NCI-H2081 (cell line): ENCODE measurements at regions not wholly inside any gene's neighbourhood (a gene's known extent, or its start where the extent isn't known, plus 50 kb on each side); places are given as distances from the start of the nearest gene placed in this dataset.
"Not testable (repeated sequence)": the region's sequence is repeated elsewhere in the genome, so short reads cannot be mapped to it uniquely, and the experiment has no call there.

Source experiments
- DNase-seq, 2 experiments: peaks; one replicate each; lab custom pipeline; 2025; lab: John Stamatoyannopoulos, UW

DNA sequence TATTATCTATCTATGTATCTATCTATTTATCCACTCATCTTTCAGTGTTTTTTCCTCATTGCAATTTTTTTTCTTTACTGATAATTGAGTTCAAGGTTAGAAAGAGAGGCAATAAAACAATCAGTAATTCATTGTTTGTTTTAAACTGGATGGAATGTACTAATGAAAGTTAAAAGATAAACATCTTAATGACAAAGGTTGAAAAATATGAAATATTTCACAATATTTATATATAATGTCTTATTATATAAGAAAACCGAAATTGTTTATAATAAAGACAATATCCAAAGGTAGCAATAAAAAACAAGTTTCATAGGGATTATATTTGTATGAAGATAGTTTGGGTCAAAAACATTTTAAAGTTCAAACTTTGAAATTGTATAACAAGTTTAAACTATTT is 1015.5 kb upstream of the MIR17HG start:
- DNase-seq, result no peak

DNA sequence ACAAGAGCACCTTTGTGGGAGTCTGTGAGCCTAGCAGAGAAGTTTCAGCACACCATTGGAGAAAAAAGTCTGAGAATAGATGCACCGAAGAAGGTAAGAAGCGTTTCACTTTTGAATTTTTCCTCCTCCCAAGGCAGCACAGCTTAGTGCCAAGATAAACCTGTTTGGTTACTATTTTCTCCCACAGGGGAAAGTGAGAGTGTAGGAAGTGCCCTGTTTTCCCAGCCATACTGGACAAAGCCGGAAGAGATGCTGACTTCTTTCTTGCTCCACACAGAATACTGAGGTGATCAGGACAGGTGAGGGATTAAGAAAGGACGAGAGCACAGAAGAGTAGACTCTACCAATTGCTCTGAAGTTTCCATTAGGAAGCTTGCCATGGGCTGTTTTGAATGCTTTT is 1011.0 kb upstream of the MIR17HG start:
- no peak for DNase-seq

DNA sequence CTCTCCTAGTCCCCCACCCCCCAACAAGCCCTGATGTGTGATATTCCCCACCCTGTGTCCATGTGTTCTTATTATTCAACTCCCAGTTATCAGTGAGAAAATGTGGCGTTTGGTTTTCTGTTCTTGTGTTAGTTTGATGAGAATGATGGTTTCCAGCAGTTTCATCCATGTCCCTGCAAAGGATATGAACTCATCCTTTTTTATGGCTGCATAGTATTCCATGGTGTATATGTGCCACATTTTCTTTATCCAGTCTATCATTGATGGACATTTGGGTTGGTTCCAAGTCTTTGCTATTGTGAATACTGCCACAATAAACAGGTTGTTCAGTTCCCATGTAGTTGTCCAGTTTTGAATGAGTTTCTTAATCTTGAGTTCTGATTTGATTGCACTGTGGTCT is 1006.1 kb upstream of the MIR17HG start:
- DNase-seq, result not testable (repeated sequence)

DNA sequence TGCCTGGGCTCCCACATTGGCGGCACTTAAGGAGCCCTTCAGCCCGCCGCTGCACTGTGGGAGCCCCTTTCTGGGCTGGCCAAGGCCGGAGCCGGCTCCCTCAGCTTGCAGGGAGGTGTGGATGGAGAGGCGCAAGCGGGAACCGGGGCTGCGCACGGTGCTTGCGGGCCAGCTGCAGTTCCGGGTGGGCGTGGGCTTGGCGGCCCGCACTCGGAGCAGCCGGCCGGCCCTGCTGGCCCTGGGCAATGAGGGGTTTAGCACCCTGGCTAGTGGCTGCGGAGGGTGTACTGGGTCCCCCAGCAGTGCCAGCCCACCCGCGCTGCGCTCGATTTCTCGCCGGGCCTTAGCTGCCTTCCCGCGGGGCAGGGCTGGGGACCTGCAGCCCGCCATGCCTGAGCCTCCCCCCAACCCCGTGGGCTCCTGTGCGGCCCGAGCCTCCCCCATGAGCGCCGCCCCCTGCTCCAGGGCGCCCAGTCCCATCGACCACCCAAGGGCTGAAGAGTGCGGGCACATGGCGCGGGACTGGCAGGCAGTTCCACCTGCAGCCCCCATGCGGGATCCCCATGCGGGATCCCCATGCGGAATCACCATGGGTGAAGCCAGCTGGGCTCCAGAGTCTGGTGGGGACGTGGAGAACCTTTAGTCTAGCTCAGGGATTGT is 998.9 kb upstream of the MIR17HG start:
- not testable (repeated sequence) for DNase-seq

DNA sequence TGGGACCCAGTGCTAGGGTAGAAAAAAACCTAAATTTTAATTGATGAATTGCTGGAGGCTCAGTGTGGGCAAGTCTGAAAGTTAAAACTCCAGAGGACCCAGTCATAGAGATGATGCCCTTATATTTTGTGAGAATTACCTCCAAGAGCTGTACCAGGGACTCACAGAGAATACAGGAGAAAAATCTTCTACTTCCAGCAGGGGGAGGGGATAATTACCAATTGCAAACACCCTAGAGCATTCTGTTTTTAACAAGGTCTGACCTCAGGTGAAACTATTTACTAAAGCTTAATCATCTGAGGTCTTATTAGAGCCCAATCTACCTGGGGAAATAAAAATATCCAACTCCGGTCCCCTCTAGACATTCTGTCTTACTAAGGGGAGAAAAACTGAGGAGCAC is 994.7 kb upstream of the MIR17HG start:
- DNase-seq, result no peak

DNA sequence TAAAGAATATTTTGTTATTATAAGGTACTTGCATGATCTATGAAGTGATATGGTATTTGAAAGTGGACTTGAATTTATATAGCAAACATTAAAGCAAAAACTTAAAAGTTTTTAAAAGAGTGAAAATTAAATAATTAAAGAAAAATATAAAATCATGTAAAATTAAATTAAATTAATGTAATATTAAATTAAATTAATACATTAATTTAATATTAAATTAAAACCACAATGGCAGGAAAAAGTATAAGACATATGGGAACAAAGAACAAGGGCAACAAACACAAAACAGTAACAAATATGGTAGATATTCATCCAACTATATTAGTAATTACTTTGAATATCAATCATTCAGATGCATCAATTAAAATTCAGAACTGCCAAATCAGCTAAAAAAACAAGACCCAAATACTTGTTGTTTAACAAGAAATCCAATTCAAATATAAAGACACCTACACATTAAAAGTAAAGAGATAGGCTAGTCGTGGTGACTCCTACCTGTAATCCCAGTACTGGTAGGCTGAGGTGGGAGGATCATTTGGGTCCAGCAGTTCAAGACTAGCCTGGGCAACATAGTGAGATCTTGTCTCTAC is 992.2 kb upstream of the MIR17HG start:
- DNase-seq, result no peak

DNA sequence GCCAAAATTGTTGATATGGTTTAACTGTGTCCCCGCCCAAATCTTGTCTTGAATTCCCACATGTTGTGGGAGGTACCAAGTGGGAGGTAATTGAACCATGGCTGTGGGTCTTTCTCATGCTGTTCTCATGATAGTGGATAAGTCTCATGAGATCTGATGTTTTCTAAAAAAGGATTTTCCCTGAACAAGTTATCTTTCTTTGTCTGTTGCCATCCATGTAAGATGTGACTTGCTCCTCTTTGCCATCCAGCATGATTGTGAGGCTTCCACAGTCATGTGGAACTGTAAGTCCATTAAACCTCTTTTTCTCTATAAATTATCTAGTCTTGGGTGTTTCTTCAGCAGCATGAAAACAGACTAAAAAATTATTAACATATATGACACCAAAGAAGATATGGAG is 986.7 kb upstream of the MIR17HG start:
- DNase-seq, result no peak

DNA sequence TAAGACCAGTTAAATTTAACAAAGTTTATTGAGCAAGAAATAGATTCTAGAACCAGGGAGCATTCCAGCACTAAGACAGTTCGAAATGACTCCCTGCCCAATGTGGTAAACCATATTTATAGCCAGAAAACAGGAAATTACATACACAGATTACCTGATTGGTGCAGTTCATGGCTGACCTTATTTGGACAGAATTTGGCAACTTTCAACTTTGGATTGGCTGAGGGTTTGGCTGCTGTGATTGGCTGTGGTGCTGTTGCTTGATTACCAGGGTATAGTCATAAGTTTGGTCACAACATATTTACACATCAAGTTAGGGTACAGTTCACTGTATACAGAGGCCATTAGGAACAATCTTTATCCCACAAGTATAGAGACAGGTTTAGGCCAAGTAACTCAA is 984.8 kb upstream of the MIR17HG start:
- no peak for DNase-seq

DNA sequence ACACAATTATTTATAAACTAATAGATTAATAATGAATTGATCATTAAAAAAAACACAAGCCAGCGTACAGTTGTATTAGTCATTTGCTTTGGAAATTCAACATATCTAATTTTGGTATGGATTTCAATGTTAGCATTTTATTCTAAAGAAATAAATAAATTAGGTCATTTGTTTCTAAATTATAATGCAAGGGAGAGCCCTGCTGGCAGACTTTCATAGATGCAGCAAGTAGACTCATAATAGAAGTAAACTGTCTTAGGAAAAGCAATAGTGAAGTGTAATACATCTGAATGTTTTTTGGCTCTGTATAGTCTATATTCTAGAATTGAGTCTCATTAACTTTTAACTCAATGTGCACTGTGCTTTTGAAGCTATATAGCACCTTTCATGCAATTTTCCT is 982.4 kb upstream of the MIR17HG start:
- no peak for DNase-seq

DNA sequence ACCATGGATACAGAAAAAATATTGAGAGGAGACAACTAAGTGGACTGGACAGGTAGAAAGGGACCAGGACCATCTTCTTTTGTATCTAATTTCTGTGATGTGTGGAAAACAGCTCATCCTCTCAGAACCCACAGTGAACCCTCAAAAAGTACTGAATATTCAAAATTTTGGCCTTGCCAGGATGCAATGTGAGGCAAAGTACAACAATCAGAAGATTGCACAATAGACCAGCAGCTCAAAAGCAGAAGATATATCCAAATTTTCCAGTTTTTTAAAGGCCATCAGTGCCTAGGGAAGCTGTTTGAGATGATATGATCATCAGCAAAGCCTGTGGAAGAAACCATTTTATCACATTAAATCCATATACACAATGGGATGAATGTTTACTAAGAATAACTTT is 973.3 kb upstream of the MIR17HG start:
- no peak for DNase-seq

DNA sequence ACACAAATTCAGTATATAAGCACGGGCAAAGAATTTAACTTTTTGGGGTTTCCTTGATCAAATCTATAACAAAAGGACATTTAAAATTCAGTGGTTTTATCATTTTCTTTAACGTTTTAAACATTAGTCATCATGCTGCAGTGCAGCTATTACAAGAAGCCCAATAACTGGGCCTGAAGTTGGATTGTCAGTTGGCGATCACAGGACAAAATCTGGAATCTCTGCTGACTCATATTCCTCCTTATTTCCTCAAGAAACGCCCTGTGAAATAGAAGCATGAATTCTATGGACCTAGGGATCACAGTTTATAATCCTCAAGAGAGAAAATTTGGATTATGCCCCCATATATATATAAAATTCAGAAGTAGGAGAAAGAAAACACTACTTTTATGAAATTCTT is 971.6 kb upstream of the MIR17HG start:
- no peak for DNase-seq

DNA sequence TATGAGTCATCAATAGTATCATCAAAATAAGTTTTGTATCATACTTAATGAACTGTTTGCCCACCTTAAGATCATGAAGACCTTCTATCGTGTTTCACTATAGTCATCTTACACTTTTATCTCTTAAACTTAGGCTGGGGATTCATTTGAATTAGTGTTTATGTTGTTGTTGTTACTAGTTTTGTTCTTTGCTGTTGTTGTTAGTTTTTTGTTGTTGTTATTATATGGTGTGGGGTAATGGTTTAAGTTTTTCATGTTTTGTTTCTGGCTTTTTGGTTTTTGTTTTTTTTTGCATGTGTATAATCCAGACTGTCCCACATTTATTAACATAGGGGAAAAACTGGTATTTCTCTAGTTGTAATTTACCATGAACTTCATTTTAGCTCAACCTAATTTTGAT is 965.1 kb upstream of the MIR17HG start:
- DNase-seq, result no peak

DNA sequence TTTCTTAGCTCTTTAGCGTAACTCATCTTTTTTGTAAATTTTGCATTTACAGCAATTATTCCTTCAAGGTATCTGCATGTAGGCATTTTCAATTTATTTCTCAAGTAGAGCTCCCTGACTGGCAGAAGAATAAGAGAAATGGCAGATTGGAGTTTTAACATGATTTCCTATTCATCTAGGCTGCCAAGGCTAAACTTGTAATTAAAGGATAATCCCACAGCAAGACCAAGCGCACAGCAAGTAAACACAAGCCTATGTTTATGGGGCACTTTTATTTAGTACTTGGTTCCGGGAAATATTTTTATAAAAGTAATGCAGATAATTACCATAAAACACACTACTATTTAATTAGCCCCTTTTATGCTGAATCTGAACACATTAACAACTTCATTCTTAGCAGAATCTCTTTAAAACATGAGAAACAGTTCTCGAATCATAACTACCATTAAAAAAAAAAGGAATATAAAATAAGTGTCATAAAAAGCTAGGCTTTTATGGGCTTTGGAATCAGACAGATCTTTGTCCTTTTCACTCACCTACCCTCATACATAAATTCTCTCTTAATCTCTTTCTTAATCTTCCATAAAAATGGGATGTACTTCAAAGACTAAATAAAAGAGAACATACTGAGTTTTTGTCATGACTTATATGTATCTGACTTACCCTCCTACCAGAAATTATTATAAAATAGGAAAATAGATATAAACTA is 961.6 kb upstream of the MIR17HG start:
- DNase-seq, result no peak

DNA sequence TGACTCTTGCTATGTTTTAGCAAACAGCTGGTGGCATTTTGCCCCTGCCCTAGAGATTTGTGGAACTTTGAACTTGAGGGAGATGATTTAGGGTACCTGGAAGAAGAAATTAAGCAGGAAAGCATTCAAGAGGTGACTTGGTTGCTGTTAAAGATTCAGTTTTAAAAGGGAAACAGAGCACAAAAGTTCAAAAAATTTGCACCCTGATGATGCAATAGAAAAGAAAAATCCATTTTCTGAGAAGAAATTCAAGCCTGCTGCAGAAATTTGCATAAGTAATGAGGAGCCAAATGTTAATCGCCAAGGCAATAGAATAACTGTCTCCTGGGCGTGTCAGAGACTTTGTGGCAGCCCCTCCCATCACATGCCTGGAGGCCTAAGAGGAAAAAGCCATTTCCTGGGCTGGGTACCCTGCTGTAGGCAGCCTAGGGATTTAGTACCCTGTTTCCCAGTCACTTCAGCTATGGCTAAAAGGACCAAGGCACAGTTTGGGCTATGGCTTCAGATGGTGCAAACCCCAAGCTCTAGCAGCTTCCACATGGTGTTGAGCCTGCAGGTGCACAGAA is 958.5 kb upstream of the MIR17HG start:
- no peak for DNase-seq

DNA sequence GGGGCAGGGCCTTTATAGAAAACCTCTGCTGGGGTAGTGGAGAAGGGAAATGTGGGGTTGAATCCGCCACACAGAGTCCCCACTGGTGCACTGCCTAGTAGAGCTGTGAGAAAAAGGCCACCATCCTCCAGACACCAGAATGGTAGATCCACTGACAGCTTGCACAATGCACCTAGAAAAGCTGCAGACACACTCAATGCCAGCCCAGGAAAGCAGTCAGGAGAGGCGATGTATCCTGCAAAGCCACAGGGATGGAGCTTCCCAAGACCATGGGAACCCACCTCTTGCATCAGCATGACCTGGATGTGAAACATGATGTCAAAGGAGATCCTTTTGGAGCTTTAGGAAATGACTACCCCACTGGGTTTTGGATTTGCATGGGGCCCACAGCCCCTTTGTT is 958.0 kb upstream of the MIR17HG start:
- DNase-seq, result no peak

DNA sequence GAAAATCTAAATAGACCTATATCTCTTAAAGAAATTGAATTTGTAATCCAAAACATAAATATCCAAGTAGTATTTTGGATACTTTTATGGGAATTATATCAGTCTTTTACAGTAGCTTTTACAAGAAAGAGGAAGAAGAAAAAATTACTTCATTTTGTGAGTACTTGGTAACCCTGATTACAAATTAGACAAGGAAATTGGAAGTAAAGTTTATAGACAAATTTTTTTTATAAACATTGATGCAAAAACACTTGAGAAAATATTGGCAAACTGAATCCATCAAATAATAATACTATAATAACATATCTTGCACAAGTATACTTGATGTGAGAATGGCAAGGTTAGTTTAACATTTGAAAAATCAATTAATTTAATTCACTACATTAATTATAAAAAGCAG is 954.1 kb upstream of the MIR17HG start:
- no peak for DNase-seq

DNA sequence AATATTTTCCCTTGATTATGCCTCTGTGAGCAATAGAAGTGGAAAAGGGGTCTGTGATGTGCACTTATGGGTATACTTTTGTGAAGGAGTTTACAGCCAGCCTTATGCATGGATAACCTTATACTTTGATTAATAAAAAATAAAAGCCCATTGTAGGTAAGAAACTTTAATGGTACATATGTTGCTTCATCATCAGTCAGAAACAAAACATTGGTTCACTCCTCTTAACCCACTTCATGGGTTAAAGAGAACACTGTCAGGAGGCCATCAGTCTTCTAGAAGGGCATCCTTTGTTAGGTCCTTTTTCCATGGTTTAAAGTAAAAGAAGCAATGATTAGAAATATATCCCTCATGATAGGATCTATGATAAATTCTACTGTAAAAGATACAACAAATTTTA is 952.1 kb upstream of the MIR17HG start:
- no peak for DNase-seq

DNA sequence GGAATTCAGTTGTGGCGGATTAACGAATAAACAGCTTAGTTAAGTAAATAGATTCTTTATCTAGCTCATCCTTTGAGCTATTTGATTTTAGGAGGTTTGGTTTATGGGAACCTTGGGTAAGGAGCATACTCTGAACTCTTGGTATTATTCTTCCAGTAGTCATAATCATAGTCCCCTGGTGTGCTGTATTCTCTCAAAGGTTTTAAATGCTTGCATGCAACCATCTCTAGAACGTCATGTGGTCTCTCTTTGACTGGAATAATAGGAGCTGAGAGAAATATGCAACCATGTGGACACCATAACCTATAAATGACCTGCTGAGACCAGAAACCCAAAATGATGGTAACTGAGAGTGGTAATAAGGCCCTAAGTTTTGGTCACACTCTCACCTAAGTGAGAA is 951.6 kb upstream of the MIR17HG start:
- DNase-seq, result no peak

DNA sequence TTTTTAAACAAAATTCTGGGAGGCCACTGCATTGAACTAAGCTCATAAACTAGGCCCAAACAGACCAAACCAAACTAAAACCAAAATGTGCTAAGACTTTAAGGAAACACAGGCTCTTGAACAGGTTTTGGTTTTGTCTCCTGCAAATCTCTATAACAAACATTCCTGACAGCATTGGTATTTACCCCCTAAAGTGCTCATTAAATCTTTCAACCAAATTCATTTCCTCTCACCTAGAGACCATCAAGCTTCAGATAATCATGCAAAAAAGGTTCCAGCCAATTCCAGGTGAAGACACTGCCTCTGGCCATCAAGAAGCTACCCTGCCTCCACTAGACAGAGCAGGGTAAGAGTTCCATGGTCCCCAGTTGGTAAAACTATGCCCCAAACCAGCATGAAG is 951.2 kb upstream of the MIR17HG start:
- no peak for DNase-seq

DNA sequence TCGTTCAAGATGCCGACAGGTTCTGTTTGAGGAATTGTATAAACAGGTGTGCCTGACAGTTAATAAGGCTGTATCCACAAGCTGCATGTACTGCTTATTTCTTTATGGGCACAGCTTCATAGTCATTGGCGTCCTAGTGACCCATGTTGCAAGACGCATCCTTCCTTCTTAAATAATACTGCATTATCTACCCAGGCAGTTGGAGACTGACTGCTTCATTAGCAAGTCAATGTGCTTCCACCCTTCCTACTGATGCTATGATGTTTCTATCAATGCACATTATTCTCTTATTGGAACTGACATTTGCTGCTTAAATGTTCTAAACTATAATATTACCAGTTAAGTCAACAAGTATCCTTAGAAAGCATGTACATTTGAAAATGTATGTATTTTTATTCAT is 950.0 kb upstream of the MIR17HG start:
- no peak for DNase-seq

DNA sequence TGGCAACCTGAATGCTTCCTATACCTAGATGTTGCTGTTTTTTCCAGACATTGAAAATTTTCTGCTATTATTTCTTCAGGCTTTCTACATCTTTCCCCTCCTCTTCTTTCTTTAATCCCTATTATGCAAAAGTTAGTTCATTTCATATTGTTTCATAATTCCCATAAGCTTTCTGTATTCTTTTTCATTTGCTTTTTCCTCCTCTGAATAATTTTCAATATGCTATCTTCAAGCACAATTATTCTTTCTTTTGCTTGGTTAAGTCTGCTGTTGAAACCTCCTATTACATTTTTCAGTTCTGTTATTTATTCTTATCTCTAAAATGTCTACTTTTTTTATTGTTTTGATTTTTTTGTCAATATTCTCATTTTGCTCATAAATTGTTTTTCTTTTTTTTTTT is 947.1 kb upstream of the MIR17HG start:
- no peak for DNase-seq

DNA sequence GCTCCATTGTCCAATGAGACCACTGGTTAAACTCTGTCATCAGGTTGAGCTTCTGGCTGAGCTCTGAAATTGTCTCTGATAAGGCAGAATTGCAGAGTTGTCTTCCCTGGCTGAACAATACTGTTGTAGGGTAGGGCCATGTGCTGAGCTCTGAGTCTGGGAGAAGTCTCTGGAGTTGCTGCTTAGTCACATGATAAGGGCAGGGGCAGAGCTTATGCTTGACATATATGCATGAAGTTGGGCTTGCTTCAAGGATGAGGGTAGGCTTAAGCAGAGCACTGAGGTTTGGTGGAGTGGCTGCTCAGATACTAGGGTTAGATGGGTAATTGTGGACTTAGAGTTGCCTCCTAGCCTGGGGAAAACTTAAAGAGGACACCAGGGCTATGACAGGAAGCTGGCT is 946.3 kb upstream of the MIR17HG start:
- DNase-seq, result no peak

DNA sequence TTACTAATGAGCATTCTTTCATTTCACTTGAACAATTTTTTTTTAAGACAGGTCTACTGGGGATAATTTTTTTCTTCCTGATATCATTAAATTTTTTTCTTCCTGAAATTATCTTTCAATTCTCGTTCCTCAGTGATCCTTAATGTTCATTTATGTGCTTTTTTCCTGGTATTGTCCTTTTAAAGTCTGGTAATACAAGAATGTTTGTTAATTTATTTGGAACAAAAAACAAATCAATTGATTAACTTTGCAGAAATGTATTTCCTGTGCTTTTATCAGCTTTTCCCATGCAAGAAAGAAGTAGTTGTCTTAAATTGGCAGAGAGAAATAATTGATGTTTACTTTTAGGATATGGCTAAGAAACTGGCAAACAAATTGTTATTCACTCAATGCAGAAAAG is 945.4 kb upstream of the MIR17HG start:
- no peak for DNase-seq
